GM18507 (cell line): ENCODE measurements at regions not wholly inside any gene's neighbourhood (a gene's known extent, or its start where the extent isn't known, plus 50 kb on each side); places are given as distances from the start of the nearest gene placed in this dataset.
A peak's percentile ranks its signal among the peaks of the same experiment; 100 is the strongest.

Experiments
- DNase-seq: peaks from one replicate; pipeline ENCODE4 v3.0.0; 2011; ENCODE audit warnings: low read depth; ENCODE audit not compliant: insufficient read length; ENCODE audit errors: extremely low spot score
- FAIRE-seq: peaks from 2 replicates; lab custom pipeline; 2011; peaks lifted over from hg19 to GRCh38; lab: Jason Lieb, UNC

GRCh38 chr2:173419506-173419905 lies 64.8 kb downstream of the CDCA7 start:
- FAIRE-seq (no peak), DNase-seq (no peak)

GRCh38 chr2:173424886-173425285 lies 70.2 kb downstream of the CDCA7 start:
- DNase-seq (no peak), FAIRE-seq (no peak)

GRCh38 chr2:173427887-173428668 lies 73.4 kb downstream of the CDCA7 start:
- FAIRE-seq (no peak), DNase-seq (no peak)

- no peak for DNase-seq
- no peak for FAIRE-seq
Observed at GRCh38 chr2:173431191-173431590, 76.5 kb downstream of the CDCA7 start.

- FAIRE-seq (no peak), DNase-seq (no peak)
Observed at GRCh38 chr2:173432049-173432754, 77.5 kb downstream of the CDCA7 start.

GRCh38 chr2:173434762-173435569 lies 80.3 kb downstream of the CDCA7 start:
- no peak for FAIRE-seq

GRCh38 chr2:173435574-173435973 lies 80.9 kb downstream of the CDCA7 start:
- FAIRE-seq (no peak), DNase-seq (no peak)

More at GRCh38 chr2:173434762-173435569, 80.3 kb downstream of the CDCA7 start:
- DNase-seq: no peak

- no peak for FAIRE-seq
- no peak for DNase-seq
Observed at GRCh38 chr2:173436088-173436487, 81.4 kb downstream of the CDCA7 start.

- no peak for FAIRE-seq
- DNase-seq: no peak
Observed at GRCh38 chr2:173441222-173441621, 86.5 kb downstream of the CDCA7 start.

- FAIRE-seq (no peak), DNase-seq (no peak)
Observed at GRCh38 chr2:173442542-173442941, 87.9 kb downstream of the CDCA7 start.

- no peak for FAIRE-seq
- no peak for DNase-seq
Observed at GRCh38 chr2:173446722-173447121, 92.0 kb downstream of the CDCA7 start.

- DNase-seq: peak; percentile 44
- peak; percentile 78 for FAIRE-seq
Observed at GRCh38 chr2:173448938-173449471, 94.3 kb downstream of the CDCA7 start.

GRCh38 chr2:173451118-173451517 lies 96.4 kb downstream of the CDCA7 start:
- FAIRE-seq: no peak
- no peak for DNase-seq

- DNase-seq (no peak), FAIRE-seq (no peak)
Observed at GRCh38 chr2:173451941-173452340, 97.3 kb downstream of the CDCA7 start.

- FAIRE-seq: no peak
- no peak for DNase-seq
Observed at GRCh38 chr2:173452416-173452815, 97.7 kb downstream of the CDCA7 start.

GRCh38 chr2:173456960-173457359 lies 102.3 kb downstream of the CDCA7 start:
- no peak for DNase-seq
- no peak for FAIRE-seq

GRCh38 chr2:173457366-173457765 lies 102.7 kb downstream of the CDCA7 start:
- no peak for FAIRE-seq
- no peak for DNase-seq

- DNase-seq: no peak
- FAIRE-seq: no peak
Observed at GRCh38 chr2:173458991-173459780, 104.5 kb downstream of the CDCA7 start.
